ENCODE measurements at regions not wholly inside any gene's neighbourhood (a gene's known extent, or its start where the extent isn't known, plus 50 kb on each side); places are given as distances from the start of the nearest gene placed in this dataset.
A peak's percentile ranks its signal among the peaks of the same experiment; 100 is the strongest.

- Histone ChIP-seq H3K4me1 (ENCODE audit: insufficient read depth, low read length) (no peaks in the 10 kb centered on the region), H3K4me3 (ENCODE audit: low read length in 2 of 2) (no peak overlapping the region), H3K36me3 (ENCODE audit: insufficient read depth, low read length) (no peaks in the 10 kb centered on the region), H3K9me3 (ENCODE audit: control insufficient read depth in 1 of 2, low read length in 2 of 2) (no peaks in the 10 kb centered on the region), H3K27me3 (ENCODE audit: insufficient read depth, low read length) (peaks cover 4% of the 10 kb centered on the region), H3K27ac (ENCODE audit: low read depth, low read length) (no peak overlapping the region)
- Mint-ChIP-seq H3K27me3 (peaks cover 10 to 13% of the 10 kb centered on the region in 2 donors), H3K4me3 (no peak overlapping the region), H3K27ac (no peak overlapping the region), H3K4me1 (no peaks in the 10 kb centered on the region), H3K36me3 (no peaks in the 10 kb centered on the region), H3K9me3 (no peaks in the 10 kb centered on the region)
- no peak for DNase-seq
- CTCF ChIA-PET (ENCODE audit: partially characterized antibody), result interaction anchor here (1.2 kb wide), 1 partner anchor 9 kb away, joined by 3 read pairs; no protein-coding TSS in a partner anchor
- POLR2A ChIA-PET (ENCODE audit: partially characterized antibody), result no interaction called here
- intact Hi-C loops (cut with micrococcal nuclease), result no loop called here
Measured at GRCh38 chr17:33459078-33459940, 166.2 kb upstream of the ASIC2 start.

DNA sequence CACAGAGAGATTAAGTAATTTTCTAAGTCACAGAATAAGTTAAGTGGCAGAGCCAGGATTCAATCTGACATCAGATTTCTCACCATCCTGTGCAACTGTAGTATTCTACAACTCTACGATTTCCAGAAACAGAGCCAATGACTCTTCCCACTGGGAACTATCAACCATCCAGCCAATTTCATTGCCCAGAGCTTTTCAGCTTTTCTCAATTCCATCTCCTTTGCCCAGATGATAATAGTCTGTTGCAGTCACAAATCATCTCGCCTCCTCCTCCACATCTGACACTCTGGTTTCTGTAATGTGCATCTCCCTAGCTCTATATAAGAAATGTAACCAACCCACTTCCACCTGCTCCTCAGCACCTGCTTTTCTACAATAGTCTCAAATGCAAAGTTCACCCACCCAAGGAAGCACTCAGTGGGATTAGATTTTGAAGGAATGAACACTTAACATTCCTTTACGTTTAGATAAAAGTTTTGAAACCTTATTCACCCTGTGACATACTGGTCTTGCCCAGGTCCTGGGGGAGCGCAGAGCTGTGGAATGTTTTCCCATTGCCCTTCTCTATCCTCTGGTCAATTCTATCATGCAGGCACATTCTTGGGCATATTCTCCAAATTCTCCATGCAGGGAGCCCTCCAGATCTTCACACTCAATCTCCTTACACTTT, 167.8 kb upstream of the ASIC2 start:
- ChIA-PET POLR2A (ENCODE audit: partially characterized antibody) (no interaction called here), CTCF (ENCODE audit: partially characterized antibody) (no interaction called here)
- Histone ChIP-seq H3K4me3 (ENCODE audit: low read length in 2 of 2) (no peak overlapping the region), H3K27me3 (ENCODE audit: insufficient read depth, low read length) (peaks cover 2% of the 10 kb centered on the region), H3K4me1 (ENCODE audit: insufficient read depth, low read length) (no peaks in the 10 kb centered on the region), H3K9me3 (ENCODE audit: control insufficient read depth in 1 of 2, low read length in 2 of 2) (no peaks in the 10 kb centered on the region), H3K36me3 (ENCODE audit: insufficient read depth, low read length) (no peaks in the 10 kb centered on the region), H3K27ac (ENCODE audit: low read depth, low read length) (no peak overlapping the region)
- Mint-ChIP-seq H3K4me1 (no peaks in the 10 kb centered on the region), H3K9me3 (peaks cover 0 to 2% (median 0%) of the 10 kb centered on the region in 8 donors), H3K27ac (no peak overlapping the region), H3K36me3 (no peaks in the 10 kb centered on the region), H3K4me3 (peak overlapping the region in 1 of 8 donors; percentile 11), H3K27me3 (peaks cover 12 to 13% of the 10 kb centered on the region in 2 donors)
- no peak for DNase-seq
- intact Hi-C loops (cut with micrococcal nuclease), result no loop called here

DNA sequence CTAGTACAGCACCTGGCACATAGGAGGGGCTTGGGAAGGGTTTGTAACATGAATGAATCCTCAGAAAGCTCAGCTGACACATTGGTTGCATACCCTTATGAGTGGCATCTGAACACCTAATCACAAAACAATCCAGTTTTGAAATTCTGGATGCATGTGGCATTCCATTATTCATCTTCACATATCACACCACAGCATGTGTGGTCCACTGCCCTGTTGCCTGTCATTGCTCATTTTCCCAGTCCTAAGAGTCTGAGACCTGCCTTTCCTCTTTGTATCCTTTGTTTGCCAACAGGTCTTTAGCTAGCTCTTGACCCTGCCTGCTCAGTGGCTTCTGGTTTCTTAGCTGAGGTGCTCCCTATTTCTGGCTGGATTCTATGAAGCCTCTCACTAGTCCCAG, 170.8 kb upstream of the ASIC2 start:
- H3K4me3 Mint-ChIP-seq, result no peak overlapping the region
- H3K27me3 Mint-ChIP-seq, result peaks cover 5 to 9% of the 10 kb centered on the region in 2 donors

DNA sequence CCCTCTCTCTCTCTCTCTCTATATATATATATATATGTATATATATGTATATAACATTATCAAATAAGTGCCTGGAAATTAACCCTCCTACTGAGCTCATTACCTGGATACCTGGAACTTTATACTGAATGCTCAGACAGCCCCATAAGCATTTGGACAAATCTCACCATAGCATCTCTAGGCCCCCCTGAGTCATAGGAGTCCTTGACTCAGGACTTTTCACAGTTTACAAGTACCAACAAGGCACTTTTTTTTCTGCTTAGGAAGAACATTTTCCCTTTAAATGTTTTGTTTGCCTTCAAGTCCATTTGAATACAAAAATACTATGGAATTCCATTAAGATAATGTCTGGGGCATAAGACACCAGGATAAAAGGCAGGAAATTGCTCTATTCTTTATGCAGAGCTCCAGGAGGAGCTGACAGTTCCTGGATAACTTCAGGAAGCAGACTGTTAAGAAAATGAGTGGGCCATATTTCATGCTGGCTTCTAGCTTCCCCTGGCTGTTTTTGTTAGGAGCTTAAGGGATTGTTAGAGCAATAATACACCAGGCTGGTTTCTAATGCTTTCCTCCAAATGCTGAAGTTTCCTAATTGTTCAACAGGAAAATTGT, 171.7 kb upstream of the ASIC2 start:
- Mint-ChIP-seq H3K9me3 (peaks cover 0 to 6% (median 0%) of the 10 kb centered on the region in 8 donors), H3K27me3 (peaks cover 5% of the 10 kb centered on the region in 2 donors), H3K27ac (no peak overlapping the region), H3K4me3 (no peak overlapping the region), H3K4me1 (no peaks in the 10 kb centered on the region), H3K36me3 (no peaks in the 10 kb centered on the region)
- no peaks in the 10 kb centered on the region for H3K9me3 ChIP-seq (ENCODE audit: control insufficient read depth in 1 of 2, low read length in 2 of 2)
- no peak overlapping the region for H3K27ac ChIP-seq (ENCODE audit: low read depth, low read length)
- POLR2A ChIA-PET (ENCODE audit: partially characterized antibody), result no interaction called here
- no peaks in the 10 kb centered on the region for H3K27me3 ChIP-seq (ENCODE audit: insufficient read depth, low read length)
- no peak for DNase-seq
- CTCF ChIA-PET (ENCODE audit: partially characterized antibody), result interaction anchor here (0.7 kb wide), 1 partner anchor 290 kb away, joined by 4 read pairs; no protein-coding TSS in a partner anchor
- intact Hi-C loops (cut with micrococcal nuclease), result no loop called here
- H3K4me1 ChIP-seq (ENCODE audit: insufficient read depth, low read length), result no peaks in the 10 kb centered on the region
- no peak overlapping the region for H3K4me3 ChIP-seq (ENCODE audit: low read length in 2 of 2)
- no peaks in the 10 kb centered on the region for H3K36me3 ChIP-seq (ENCODE audit: insufficient read depth, low read length)

More for the DNA sequence above, 170.8 kb upstream of the ASIC2 start:
- Mint-ChIP-seq H3K36me3 (no peaks in the 10 kb centered on the region), H3K27ac (no peak overlapping the region), H3K4me1 (no peaks in the 10 kb centered on the region), H3K9me3 (peaks cover 0 to 6% (median 0%) of the 10 kb centered on the region in 8 donors)
- ChIA-PET POLR2A (ENCODE audit: partially characterized antibody) (no interaction called here), CTCF (ENCODE audit: partially characterized antibody) (no interaction called here)
- H3K9me3 ChIP-seq (ENCODE audit: control insufficient read depth in 1 of 2, low read length in 2 of 2), result no peaks in the 10 kb centered on the region
- H3K27me3 ChIP-seq (ENCODE audit: insufficient read depth, low read length), result no peaks in the 10 kb centered on the region
- intact Hi-C loops (cut with micrococcal nuclease), result no loop called here
- no peaks in the 10 kb centered on the region for H3K4me1 ChIP-seq (ENCODE audit: insufficient read depth, low read length)
- H3K4me3 ChIP-seq (ENCODE audit: low read length in 2 of 2), result no peak overlapping the region
- H3K36me3 ChIP-seq (ENCODE audit: insufficient read depth, low read length), result no peaks in the 10 kb centered on the region
- H3K27ac ChIP-seq (ENCODE audit: low read depth, low read length), result no peak overlapping the region
- DNase-seq, result no peak

GRCh38 chr17:33469421-33469820, 176.3 kb upstream of the ASIC2 start:
- Mint-ChIP-seq H3K4me1 (no peaks in the 10 kb centered on the region), H3K36me3 (no peaks in the 10 kb centered on the region), H3K27me3 (peaks cover 4 to 6% of the 10 kb centered on the region in 2 donors), H3K4me3 (no peak overlapping the region), H3K9me3 (peaks cover 0 to 6% (median 0%) of the 10 kb centered on the region in 8 donors), H3K27ac (no peak overlapping the region)
- no peaks in the 10 kb centered on the region for H3K4me1 ChIP-seq (ENCODE audit: insufficient read depth, low read length)
- H3K9me3 ChIP-seq (ENCODE audit: control insufficient read depth in 1 of 2, low read length in 2 of 2), result no peaks in the 10 kb centered on the region
- intact Hi-C loops (cut with micrococcal nuclease), result no loop called here
- H3K27me3 ChIP-seq (ENCODE audit: insufficient read depth, low read length), result no peaks in the 10 kb centered on the region
- H3K27ac ChIP-seq (ENCODE audit: low read depth, low read length), result no peak overlapping the region
- DNase-seq, result no peak
- H3K36me3 ChIP-seq (ENCODE audit: insufficient read depth, low read length), result no peaks in the 10 kb centered on the region
- CTCF ChIA-PET (ENCODE audit: partially characterized antibody), result no interaction called here
- no peak overlapping the region for H3K4me3 ChIP-seq (ENCODE audit: low read length in 2 of 2)
- POLR2A ChIA-PET (ENCODE audit: partially characterized antibody), result no interaction called here

GRCh38 chr17:33469911-33470310, 176.8 kb upstream of the ASIC2 start:
- Histone ChIP-seq H3K4me3 (ENCODE audit: low read length in 2 of 2) (no peak overlapping the region), H3K27ac (ENCODE audit: low read depth, low read length) (no peak overlapping the region), H3K36me3 (ENCODE audit: insufficient read depth, low read length) (no peaks in the 10 kb centered on the region), H3K9me3 (ENCODE audit: control insufficient read depth in 1 of 2, low read length in 2 of 2) (no peaks in the 10 kb centered on the region), H3K4me1 (ENCODE audit: insufficient read depth, low read length) (no peaks in the 10 kb centered on the region), H3K27me3 (ENCODE audit: insufficient read depth, low read length) (no peaks in the 10 kb centered on the region)
- intact Hi-C loops (cut with micrococcal nuclease), result no loop called here
- Mint-ChIP-seq H3K36me3 (no peaks in the 10 kb centered on the region), H3K4me1 (no peaks in the 10 kb centered on the region), H3K4me3 (no peak overlapping the region), H3K27ac (no peak overlapping the region), H3K27me3 (peaks cover 4 to 6% of the 10 kb centered on the region in 2 donors), H3K9me3 (peaks cover 0 to 6% (median 0%) of the 10 kb centered on the region in 8 donors)
- no peak for DNase-seq
- ChIA-PET CTCF (ENCODE audit: partially characterized antibody) (no interaction called here), POLR2A (ENCODE audit: partially characterized antibody) (no interaction called here)

- H3K27ac Mint-ChIP-seq, result no peak overlapping the region
- ChIA-PET CTCF (ENCODE audit: partially characterized antibody) (no interaction called here), POLR2A (ENCODE audit: partially characterized antibody) (no interaction called here)
- no peaks in the 10 kb centered on the region for H3K4me1 Mint-ChIP-seq
- intact Hi-C loops (cut with micrococcal nuclease), result no loop called here
- Histone ChIP-seq H3K4me1 (ENCODE audit: insufficient read depth, low read length) (no peaks in the 10 kb centered on the region), H3K36me3 (ENCODE audit: insufficient read depth, low read length) (no peaks in the 10 kb centered on the region), H3K27ac (ENCODE audit: low read depth, low read length) (no peak overlapping the region), H3K9me3 (ENCODE audit: control insufficient read depth in 1 of 2, low read length in 2 of 2) (no peaks in the 10 kb centered on the region), H3K27me3 (ENCODE audit: insufficient read depth, low read length) (no peaks in the 10 kb centered on the region), H3K4me3 (ENCODE audit: low read length in 2 of 2) (no peak overlapping the region)
- no peaks in the 10 kb centered on the region for H3K36me3 Mint-ChIP-seq
- H3K9me3 Mint-ChIP-seq, result peaks cover 0 to under 1% (median 0%) of the 10 kb centered on the region in 8 donors
- H3K27me3 Mint-ChIP-seq, result peaks cover 2 to 8% of the 10 kb centered on the region in 2 donors
- no peak overlapping the region for H3K4me3 Mint-ChIP-seq
- DNase-seq, result no peak
Measured at GRCh38 chr17:33473061-33473460, 180.0 kb upstream of the ASIC2 start.

All from CD4-positive, alpha-beta memory T cell (primary cell).